ENCODE measurements at regions not wholly inside any gene's neighbourhood (a gene's known extent, or its start where the extent isn't known, plus 50 kb on each side); places are given as distances from the start of the nearest gene placed in this dataset.
A peak's percentile ranks its signal among the peaks of the same experiment; 100 is the strongest.

- H3K4me1 ChIP-seq (ENCODE audit: insufficient read depth, low read length, severe bottlenecking): peaks cover 13% of the 10 kb centered on the region
- no peaks in the 10 kb centered on the region for H3K36me3 ChIP-seq (ENCODE audit: insufficient read depth, low read length)
- no peaks in the 10 kb centered on the region for H3K9me2 ChIP-seq (ENCODE audit: low read depth, low read length)
- H3K79me2 ChIP-seq (ENCODE audit: insufficient read depth, low read length): no peaks in the 10 kb centered on the region
- no peak overlapping the region for H3K4me2 ChIP-seq (ENCODE audit: low read length)
- H3F3A ChIP-seq (ENCODE audit: insufficient read depth, low read length): no peaks in the 10 kb centered on the region
- H3K9me3 ChIP-seq (ENCODE audit: low read length): no peaks in the 10 kb centered on the region
- no peak overlapping the region for H3K4me3 ChIP-seq (ENCODE audit: low read depth, low read length, poor library complexity, severe bottlenecking)
- TF ChIP-seq CTCF (IDR thresholded peaks at IDR 0.05; ENCODE audit: low read length) (no peak), EZH2 (IDR thresholded peaks at IDR 0.05; ENCODE audit: borderline replicate concordance, low read length) (no peak)
- H3K9ac ChIP-seq (ENCODE audit: low read length): no peak overlapping the region
- H3K27ac ChIP-seq (ENCODE audit: low read depth, low read length, poor library complexity, severe bottlenecking): no peak overlapping the region
- no peak overlapping the region for H2AFZ ChIP-seq (ENCODE audit: low read length)
- no peaks in the 10 kb centered on the region for H3K27me3 ChIP-seq (ENCODE audit: insufficient read depth, low read length)
- H4K20me1 ChIP-seq (ENCODE audit: insufficient read depth, low read length): no peaks in the 10 kb centered on the region
These were observed 285.0 kb upstream of the PTGER4 start for GRCh38 chr5:40394698-40395097.

GRCh38 chr5:40391642-40392041, 288.1 kb upstream of the PTGER4 start:
- Histone ChIP-seq H3K9me3 (ENCODE audit: low read length) (no peaks in the 10 kb centered on the region), H2AFZ (ENCODE audit: low read length) (no peak overlapping the region), H3K4me1 (ENCODE audit: insufficient read depth, low read length, severe bottlenecking) (peaks cover 44% of the 10 kb centered on the region), H3K27ac (ENCODE audit: low read depth, low read length, poor library complexity, severe bottlenecking) (no peak overlapping the region), H3K9me2 (ENCODE audit: low read depth, low read length) (no peaks in the 10 kb centered on the region), H3F3A (ENCODE audit: insufficient read depth, low read length) (no peaks in the 10 kb centered on the region), H3K4me3 (ENCODE audit: low read depth, low read length, poor library complexity, severe bottlenecking) (no peak overlapping the region), H3K4me2 (ENCODE audit: low read length) (no peak overlapping the region), H3K27me3 (ENCODE audit: insufficient read depth, low read length) (no peaks in the 10 kb centered on the region), H3K79me2 (ENCODE audit: insufficient read depth, low read length) (no peaks in the 10 kb centered on the region), H4K20me1 (ENCODE audit: insufficient read depth, low read length) (no peaks in the 10 kb centered on the region), H3K9ac (ENCODE audit: low read length) (no peak overlapping the region), H3K36me3 (ENCODE audit: insufficient read depth, low read length) (no peaks in the 10 kb centered on the region)
- TF ChIP-seq EZH2 (IDR thresholded peaks at IDR 0.05; ENCODE audit: borderline replicate concordance, low read length): no peak
- no peak for TF ChIP-seq CTCF (IDR thresholded peaks at IDR 0.05; ENCODE audit: low read length)

- no peak for TF ChIP-seq CTCF (IDR thresholded peaks at IDR 0.05; ENCODE audit: low read length)
- TF ChIP-seq EZH2 (IDR thresholded peaks at IDR 0.05; ENCODE audit: borderline replicate concordance, low read length): no peak
- no peaks in the 10 kb centered on the region for H3K36me3 ChIP-seq (ENCODE audit: insufficient read depth, low read length)
These were observed 289.2 kb upstream of the PTGER4 start for GRCh38 chr5:40390281-40391149.

More at GRCh38 chr5:40390281-40391149, 289.2 kb upstream of the PTGER4 start:
- Histone ChIP-seq H4K20me1 (ENCODE audit: insufficient read depth, low read length) (no peaks in the 10 kb centered on the region), H3K27ac (ENCODE audit: low read depth, low read length, poor library complexity, severe bottlenecking) (peak overlapping the region; percentile 93), H2AFZ (ENCODE audit: low read length) (no peak overlapping the region), H3K4me2 (ENCODE audit: low read length) (no peak overlapping the region), H3K9ac (ENCODE audit: low read length) (no peak overlapping the region), H3F3A (ENCODE audit: insufficient read depth, low read length) (peaks cover 5% of the 10 kb centered on the region; the same call in 1 of the 2 replicates), H3K27me3 (ENCODE audit: insufficient read depth, low read length) (no peaks in the 10 kb centered on the region), H3K9me2 (ENCODE audit: low read depth, low read length) (no peaks in the 10 kb centered on the region), H3K9me3 (ENCODE audit: low read length) (no peaks in the 10 kb centered on the region), H3K79me2 (ENCODE audit: insufficient read depth, low read length) (no peaks in the 10 kb centered on the region), H3K4me1 (ENCODE audit: insufficient read depth, low read length, severe bottlenecking) (peaks cover 55% of the 10 kb centered on the region), H3K4me3 (ENCODE audit: low read depth, low read length, poor library complexity, severe bottlenecking) (no peak overlapping the region)
